Kidney epithelial cell (primary cell): ENCODE measurements at regions not wholly inside any gene's neighbourhood (a gene's known extent, or its start where the extent isn't known, plus 50 kb on each side); places are given as distances from the start of the nearest gene placed in this dataset.

ENCODE experiments used
- DNase-seq: peaks from one replicate; pipeline ENCODE4 v3.0.0-alpha.2; 2010; ENCODE audit warnings: low read depth
- H3K27me3 ChIP-seq: 2 replicates; pipeline ENCODE4 v1.6.0; 2011; ENCODE audit warnings: low read length; ENCODE audit not compliant: control insufficient read depth, insufficient read depth
- H3K36me3 ChIP-seq: 2 replicates; pipeline ENCODE4 v1.5.1; 2011; ENCODE audit warnings: low read length; ENCODE audit not compliant: control insufficient read depth, insufficient read depth
- H3K4me3 ChIP-seq: 2 replicates; pipeline ENCODE4 v1.5.1; 2011; ENCODE audit warnings: low read depth, mild to moderate bottlenecking, control low read depth, low read length
- TF ChIP-seq, protein P1 (sequence below): IDR thresholded peaks from 2 replicates; pipeline ENCODE4 v1.5.1; 2011; ENCODE audit warnings: mild to moderate bottlenecking, moderate library complexity, low read length, control low read depth, inconsistent platforms; ENCODE audit not compliant: insufficient read depth, poor library complexity, severe bottlenecking

- TF ChIP-seq, protein P1, sequence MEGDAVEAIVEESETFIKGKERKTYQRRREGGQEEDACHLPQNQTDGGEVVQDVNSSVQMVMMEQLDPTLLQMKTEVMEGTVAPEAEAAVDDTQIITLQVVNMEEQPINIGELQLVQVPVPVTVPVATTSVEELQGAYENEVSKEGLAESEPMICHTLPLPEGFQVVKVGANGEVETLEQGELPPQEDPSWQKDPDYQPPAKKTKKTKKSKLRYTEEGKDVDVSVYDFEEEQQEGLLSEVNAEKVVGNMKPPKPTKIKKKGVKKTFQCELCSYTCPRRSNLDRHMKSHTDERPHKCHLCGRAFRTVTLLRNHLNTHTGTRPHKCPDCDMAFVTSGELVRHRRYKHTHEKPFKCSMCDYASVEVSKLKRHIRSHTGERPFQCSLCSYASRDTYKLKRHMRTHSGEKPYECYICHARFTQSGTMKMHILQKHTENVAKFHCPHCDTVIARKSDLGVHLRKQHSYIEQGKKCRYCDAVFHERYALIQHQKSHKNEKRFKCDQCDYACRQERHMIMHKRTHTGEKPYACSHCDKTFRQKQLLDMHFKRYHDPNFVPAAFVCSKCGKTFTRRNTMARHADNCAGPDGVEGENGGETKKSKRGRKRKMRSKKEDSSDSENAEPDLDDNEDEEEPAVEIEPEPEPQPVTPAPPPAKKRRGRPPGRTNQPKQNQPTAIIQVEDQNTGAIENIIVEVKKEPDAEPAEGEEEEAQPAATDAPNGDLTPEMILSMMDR = no peak
- no peak for DNase-seq
- H3K36me3 ChIP-seq = no peaks in the 10 kb centered on the region
- H3K27me3 ChIP-seq = no peaks in the 10 kb centered on the region
- no peak overlapping the region for H3K4me3 ChIP-seq
Measured at GRCh38 chr6:47360388-47360787, 50.7 kb upstream of the TNFRSF21 start.

DNA sequence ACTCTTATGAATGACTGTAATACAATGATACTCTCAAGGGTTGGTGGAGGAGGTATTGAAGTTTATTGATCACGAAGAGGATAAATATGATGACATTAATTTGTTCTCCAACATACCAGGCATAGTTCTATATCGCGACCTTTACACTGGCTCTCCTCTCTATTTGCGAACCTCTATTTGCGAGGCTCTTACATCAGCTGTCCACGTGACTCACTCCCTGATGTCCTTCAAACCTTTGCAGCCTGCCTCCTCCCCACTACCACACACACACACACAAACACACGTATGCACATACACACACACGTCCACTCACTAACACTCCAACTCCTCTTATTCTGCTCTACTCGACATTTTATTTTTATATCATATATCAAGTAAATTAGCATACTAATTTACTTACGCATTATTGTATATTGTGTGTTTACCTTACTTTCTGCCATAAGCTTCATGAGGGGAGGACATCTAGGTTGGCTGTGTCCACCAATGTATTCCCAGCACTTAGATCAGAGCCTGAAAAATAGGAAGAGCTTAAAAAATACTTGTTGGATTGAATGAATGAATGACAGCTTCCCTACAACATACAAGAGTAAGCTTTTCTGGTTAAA is 53.3 kb upstream of the TNFRSF21 start:
- no peak for DNase-seq
- no peaks in the 10 kb centered on the region for H3K36me3 ChIP-seq
- H3K27me3 ChIP-seq = no peaks in the 10 kb centered on the region
- TF ChIP-seq, protein P1 = no peak
- no peak overlapping the region for H3K4me3 ChIP-seq

GRCh38 chr6:47363736-47364135 is 54.0 kb upstream of the TNFRSF21 start:
- Histone ChIP-seq H3K4me3 (no peak overlapping the region), H3K27me3 (no peaks in the 10 kb centered on the region), H3K36me3 (no peaks in the 10 kb centered on the region)
- DNase-seq = peak; percentile 12
- TF ChIP-seq, protein P1 = no peak

- DNase-seq = no peak
- Histone ChIP-seq H3K36me3 (no peaks in the 10 kb centered on the region), H3K4me3 (no peak overlapping the region), H3K27me3 (no peaks in the 10 kb centered on the region)
- TF ChIP-seq, protein P1 = no peak
Measured at GRCh38 chr6:47366335-47366890, 56.7 kb upstream of the TNFRSF21 start.

DNA sequence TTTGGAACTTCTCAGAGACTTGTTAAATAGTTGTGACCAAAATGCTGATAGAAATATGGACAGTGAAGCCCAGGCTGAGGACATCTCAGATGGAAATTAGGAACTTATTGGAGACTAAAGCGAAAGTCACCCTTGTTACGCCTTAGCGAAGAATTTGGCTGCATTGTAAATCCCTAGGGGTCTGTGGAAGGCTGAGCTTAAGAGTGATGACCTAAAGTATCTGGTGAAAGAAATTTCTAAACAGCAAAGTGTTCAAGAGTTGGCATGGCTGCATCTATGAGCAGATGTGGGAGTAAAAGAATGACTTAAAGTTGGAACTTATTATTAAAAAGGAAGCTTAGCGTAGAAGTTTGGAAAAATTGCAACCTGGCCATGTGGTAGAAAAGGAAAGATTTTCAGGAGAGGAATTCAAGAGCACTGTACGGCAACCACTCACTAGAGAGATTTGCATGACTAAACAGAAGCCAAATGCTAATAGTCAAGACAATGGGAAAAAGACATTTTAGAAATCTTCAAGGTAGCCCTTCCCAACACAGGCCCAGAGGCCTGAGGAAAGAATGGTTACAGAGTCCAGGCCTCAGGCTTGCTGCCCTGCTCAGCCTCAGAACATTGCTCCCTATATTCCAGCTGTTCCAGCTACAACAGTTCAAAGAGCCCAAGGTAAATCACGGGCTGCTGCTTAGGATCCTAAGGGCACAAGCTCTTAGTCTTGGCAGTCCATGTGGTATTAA is 61.6 kb upstream of the TNFRSF21 start:
- H3K36me3 ChIP-seq = no peaks in the 10 kb centered on the region
- TF ChIP-seq, protein P1 = no peak
- DNase-seq = no peak
- no peaks in the 10 kb centered on the region for H3K27me3 ChIP-seq
- no peak overlapping the region for H3K4me3 ChIP-seq
